ENCODE measurements at regions not wholly inside any gene's neighbourhood (a gene's known extent, or its start where the extent isn't known, plus 50 kb on each side); places are given as distances from the start of the nearest gene placed in this dataset.

DNA sequence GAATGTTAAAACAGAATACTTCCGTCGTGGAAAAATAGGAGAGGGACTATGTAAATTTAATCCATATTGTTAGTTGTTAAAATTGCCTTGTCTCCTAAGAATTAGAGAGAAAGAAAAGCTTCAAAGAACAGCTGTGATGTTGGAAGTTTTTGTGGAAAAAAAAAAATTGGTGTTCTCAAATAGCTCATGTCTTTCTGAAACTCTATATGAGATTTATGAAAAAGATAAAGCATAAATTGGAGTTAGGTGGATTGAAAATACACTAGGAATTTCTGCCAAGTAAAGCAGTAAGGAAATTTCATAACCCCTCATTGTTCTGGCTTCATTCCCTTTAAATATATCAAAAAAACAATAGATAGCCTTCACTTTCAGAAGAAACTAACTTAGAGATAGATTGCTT, 274.0 kb upstream of the ADAMTS5 start:
- no peak for TF ChIP-seq EZH2phosphoT487 (IDR thresholded peaks at IDR 0.05; ENCODE audit: insufficient read depth, low read depth)
- no peak for TF ChIP-seq EZH2 (IDR thresholded peaks at IDR 0.05; ENCODE audit: insufficient read depth, poor library complexity, severe bottlenecking)

All from GM23248 (cell line).